ENCODE measurements at regions not wholly inside any gene's neighbourhood (a gene's known extent, or its start where the extent isn't known, plus 50 kb on each side); places are given as distances from the start of the nearest gene placed in this dataset.

DNA sequence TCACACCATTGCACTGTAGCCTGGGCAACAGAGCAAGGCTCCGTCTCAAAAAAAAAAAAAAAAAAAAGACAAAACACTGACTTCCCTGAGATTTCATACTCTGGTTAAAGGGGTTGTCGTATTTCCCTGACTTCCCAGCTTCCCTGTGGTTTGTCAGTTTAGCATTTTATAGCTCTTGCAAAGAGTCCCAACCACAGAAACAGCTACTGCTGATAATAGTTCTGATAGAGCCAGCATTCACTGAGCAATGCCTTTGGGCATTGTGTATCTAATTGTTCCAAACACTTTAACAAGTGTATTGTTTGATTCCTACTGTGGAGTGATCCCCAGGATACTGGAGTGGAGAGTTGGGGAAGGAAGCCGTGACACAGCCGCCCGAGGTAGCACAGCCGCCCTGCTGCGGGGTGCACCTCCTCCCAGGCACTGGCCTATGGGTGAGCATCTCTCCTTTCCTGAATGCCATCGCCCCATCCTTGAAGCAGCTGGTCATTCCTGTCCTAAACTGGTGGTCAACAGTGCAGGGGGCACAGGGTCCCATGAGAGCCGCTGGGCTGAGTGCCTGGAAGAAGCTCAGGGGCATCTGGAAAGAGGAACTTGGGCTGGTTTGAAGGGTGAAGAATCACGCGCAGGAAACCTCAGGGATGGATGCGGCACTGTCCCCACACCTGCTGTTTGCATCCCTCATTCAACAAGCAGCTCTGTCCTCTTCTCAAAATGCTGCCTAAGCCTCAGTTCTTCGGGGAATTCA lies 81.0 kb upstream of the TMEM18 start:
- no peak overlapping the region for H3K4me3 ChIP-seq (ENCODE audit: control insufficient read depth, low read depth, low read length)
- DNase-seq (ENCODE audit: low read depth): no peak
- TF ChIP-seq, protein P1, sequence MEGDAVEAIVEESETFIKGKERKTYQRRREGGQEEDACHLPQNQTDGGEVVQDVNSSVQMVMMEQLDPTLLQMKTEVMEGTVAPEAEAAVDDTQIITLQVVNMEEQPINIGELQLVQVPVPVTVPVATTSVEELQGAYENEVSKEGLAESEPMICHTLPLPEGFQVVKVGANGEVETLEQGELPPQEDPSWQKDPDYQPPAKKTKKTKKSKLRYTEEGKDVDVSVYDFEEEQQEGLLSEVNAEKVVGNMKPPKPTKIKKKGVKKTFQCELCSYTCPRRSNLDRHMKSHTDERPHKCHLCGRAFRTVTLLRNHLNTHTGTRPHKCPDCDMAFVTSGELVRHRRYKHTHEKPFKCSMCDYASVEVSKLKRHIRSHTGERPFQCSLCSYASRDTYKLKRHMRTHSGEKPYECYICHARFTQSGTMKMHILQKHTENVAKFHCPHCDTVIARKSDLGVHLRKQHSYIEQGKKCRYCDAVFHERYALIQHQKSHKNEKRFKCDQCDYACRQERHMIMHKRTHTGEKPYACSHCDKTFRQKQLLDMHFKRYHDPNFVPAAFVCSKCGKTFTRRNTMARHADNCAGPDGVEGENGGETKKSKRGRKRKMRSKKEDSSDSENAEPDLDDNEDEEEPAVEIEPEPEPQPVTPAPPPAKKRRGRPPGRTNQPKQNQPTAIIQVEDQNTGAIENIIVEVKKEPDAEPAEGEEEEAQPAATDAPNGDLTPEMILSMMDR (conservative IDR thresholded peaks at IDR 0.05; ENCODE audit: control insufficient read depth, insufficient read depth, low read depth, low read length): no peak

- TF ChIP-seq, protein P1 (conservative IDR thresholded peaks at IDR 0.05; ENCODE audit: control insufficient read depth, insufficient read depth, low read depth, low read length): no peak
- H3K4me3 ChIP-seq (ENCODE audit: control insufficient read depth, low read depth, low read length): no peak overlapping the region
- DNase-seq (ENCODE audit: low read depth): no peak
Observed at GRCh38 chr2:753123-753522, 75.9 kb upstream of the TMEM18 start.

DNA sequence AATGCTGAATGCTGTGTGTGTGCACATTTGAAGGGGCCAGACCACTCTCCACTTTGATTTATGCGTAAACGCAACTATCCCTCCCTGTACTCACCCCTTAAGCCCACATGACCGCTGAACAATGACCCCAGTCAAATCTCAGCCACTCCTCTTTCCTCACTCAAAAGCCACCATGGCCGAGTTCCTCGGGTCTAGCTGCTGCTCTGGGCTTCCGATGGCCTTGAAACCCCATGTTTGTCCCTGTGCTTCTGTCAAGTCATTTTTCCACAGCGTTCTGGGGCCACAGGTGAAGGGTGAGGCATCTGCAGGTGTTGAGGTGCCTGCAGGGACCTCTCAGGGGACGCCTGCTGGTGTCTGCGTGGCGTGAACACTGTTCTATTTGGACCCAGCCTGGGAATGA lies 74.3 kb upstream of the TMEM18 start:
- TF ChIP-seq, protein P1 (conservative IDR thresholded peaks at IDR 0.05; ENCODE audit: control insufficient read depth, insufficient read depth, low read depth, low read length): no peak
- no peak for DNase-seq (ENCODE audit: low read depth)
- no peak overlapping the region for H3K4me3 ChIP-seq (ENCODE audit: control insufficient read depth, low read depth, low read length)

GRCh38 chr2:750628-751027 lies 73.4 kb upstream of the TMEM18 start:
- TF ChIP-seq, protein P1 (conservative IDR thresholded peaks at IDR 0.05; ENCODE audit: control insufficient read depth, insufficient read depth, low read depth, low read length): no peak
- no peak overlapping the region for H3K4me3 ChIP-seq (ENCODE audit: control insufficient read depth, low read depth, low read length)
- no peak for DNase-seq (ENCODE audit: low read depth)

GRCh38 chr2:747762-748351 lies 70.7 kb upstream of the TMEM18 start:
- no peak for DNase-seq (ENCODE audit: low read depth)

GRCh38 chr2:746697-747096 lies 69.5 kb upstream of the TMEM18 start:
- TF ChIP-seq, protein P1 (conservative IDR thresholded peaks at IDR 0.05; ENCODE audit: control insufficient read depth, insufficient read depth, low read depth, low read length): no peak
- no peak overlapping the region for H3K4me3 ChIP-seq (ENCODE audit: control insufficient read depth, low read depth, low read length)
- no peak for DNase-seq (ENCODE audit: low read depth)

More at GRCh38 chr2:747762-748351, 70.7 kb upstream of the TMEM18 start:
- TF ChIP-seq, protein P1 (conservative IDR thresholded peaks at IDR 0.05; ENCODE audit: control insufficient read depth, insufficient read depth, low read depth, low read length): no peak
- no peak overlapping the region for H3K4me3 ChIP-seq (ENCODE audit: control insufficient read depth, low read depth, low read length)
